ENCODE measurements at regions not wholly inside any gene's neighbourhood (a gene's known extent, or its start where the extent isn't known, plus 50 kb on each side); places are given as distances from the start of the nearest gene placed in this dataset.
A peak's percentile ranks its signal among the peaks of the same experiment; 100 is the strongest.

DNA sequence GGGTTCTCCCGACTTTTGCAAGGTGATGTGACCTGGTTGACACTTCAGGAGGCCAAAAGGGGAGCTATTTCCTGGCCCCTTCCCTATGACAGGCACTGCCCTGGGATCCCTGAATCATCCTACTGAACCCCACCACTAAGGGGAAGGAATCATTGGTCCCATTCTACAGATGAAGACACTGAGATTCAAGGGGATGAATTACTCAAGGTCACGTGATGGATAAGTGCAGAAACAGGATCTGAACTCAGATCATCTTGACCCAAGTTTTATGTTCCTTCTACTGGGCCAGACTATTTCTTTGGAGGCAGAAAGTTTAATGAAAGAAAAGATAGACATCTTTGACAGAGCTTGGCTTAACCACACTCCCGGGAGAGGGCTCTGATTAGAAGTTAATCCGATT is 258.7 kb downstream of the RRAGC start:
- no peak overlapping the region for H3K27ac Mint-ChIP-seq (ENCODE audit: unreplicated experiment)
- H3K4me3 Mint-ChIP-seq (ENCODE audit: unreplicated experiment), result no peak overlapping the region
- peaks cover 7% of the 10 kb centered on the region for H3K27me3 Mint-ChIP-seq (ENCODE audit: unreplicated experiment)
- TF ChIP-seq, protein P1, sequence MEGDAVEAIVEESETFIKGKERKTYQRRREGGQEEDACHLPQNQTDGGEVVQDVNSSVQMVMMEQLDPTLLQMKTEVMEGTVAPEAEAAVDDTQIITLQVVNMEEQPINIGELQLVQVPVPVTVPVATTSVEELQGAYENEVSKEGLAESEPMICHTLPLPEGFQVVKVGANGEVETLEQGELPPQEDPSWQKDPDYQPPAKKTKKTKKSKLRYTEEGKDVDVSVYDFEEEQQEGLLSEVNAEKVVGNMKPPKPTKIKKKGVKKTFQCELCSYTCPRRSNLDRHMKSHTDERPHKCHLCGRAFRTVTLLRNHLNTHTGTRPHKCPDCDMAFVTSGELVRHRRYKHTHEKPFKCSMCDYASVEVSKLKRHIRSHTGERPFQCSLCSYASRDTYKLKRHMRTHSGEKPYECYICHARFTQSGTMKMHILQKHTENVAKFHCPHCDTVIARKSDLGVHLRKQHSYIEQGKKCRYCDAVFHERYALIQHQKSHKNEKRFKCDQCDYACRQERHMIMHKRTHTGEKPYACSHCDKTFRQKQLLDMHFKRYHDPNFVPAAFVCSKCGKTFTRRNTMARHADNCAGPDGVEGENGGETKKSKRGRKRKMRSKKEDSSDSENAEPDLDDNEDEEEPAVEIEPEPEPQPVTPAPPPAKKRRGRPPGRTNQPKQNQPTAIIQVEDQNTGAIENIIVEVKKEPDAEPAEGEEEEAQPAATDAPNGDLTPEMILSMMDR (IDR thresholded peaks at IDR 0.05), result no peak
- no peaks in the 10 kb centered on the region for H3K9me3 Mint-ChIP-seq (ENCODE audit: unreplicated experiment)
- no peaks in the 10 kb centered on the region for H3K36me3 Mint-ChIP-seq (ENCODE audit: unreplicated experiment)
- peaks cover 5% of the 10 kb centered on the region for H3K4me1 Mint-ChIP-seq (ENCODE audit: unreplicated experiment)
- DNase-seq (ENCODE audit: extremely low spot score, unreplicated experiment), result no peak

DNA sequence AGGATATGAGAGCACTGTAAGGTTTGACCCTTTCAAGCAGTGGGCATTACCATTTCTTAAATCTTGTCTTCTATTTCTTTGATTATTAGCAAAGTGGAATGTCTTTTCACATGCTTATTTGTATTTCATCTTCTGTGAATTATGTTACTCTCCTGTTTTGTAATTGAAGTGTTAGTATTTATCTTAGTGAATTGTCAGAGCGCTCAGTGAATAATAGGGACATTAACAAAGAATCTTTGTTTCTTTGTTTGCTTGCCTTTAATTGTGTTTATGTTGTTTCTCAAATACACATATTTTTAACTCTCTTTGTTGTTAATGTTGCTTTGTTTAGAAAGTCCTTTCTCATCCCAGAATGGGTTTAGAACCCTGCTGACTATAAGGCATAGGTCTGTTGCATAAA is 259.3 kb downstream of the RRAGC start:
- DNase-seq (ENCODE audit: extremely low spot score, unreplicated experiment), result no peak
- Mint-ChIP-seq H3K27me3 (ENCODE audit: unreplicated experiment) (peaks cover 8% of the 10 kb centered on the region), H3K27ac (ENCODE audit: unreplicated experiment) (no peak overlapping the region), H3K4me1 (ENCODE audit: unreplicated experiment) (no peaks in the 10 kb centered on the region), H3K4me3 (ENCODE audit: unreplicated experiment) (no peak overlapping the region), H3K36me3 (ENCODE audit: unreplicated experiment) (no peaks in the 10 kb centered on the region), H3K9me3 (ENCODE audit: unreplicated experiment) (no peaks in the 10 kb centered on the region)
- TF ChIP-seq, protein P1 (IDR thresholded peaks at IDR 0.05), result no peak

DNA sequence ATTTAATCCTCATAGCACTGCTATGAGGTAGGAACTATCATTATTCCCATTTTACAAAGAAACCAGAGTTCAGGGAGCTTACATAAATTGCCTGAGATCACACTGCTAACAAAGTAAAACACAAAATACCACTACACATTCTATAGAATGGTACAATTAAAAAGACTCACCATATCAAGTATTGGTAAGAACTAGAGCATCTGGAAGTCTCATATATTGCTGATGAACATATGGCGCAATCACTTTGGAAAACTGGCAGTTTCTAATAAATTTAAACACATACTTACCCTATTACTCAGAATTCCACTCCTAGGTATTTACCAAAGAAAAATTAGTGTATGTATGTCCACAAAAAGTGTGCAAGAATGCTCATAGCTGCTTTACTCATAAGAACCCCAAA is 261.5 kb downstream of the RRAGC start:
- TF ChIP-seq, protein P1 (IDR thresholded peaks at IDR 0.05), result no peak
- H3K4me1 Mint-ChIP-seq (ENCODE audit: unreplicated experiment), result no peaks in the 10 kb centered on the region
- no peak for DNase-seq (ENCODE audit: extremely low spot score, unreplicated experiment)

DNA sequence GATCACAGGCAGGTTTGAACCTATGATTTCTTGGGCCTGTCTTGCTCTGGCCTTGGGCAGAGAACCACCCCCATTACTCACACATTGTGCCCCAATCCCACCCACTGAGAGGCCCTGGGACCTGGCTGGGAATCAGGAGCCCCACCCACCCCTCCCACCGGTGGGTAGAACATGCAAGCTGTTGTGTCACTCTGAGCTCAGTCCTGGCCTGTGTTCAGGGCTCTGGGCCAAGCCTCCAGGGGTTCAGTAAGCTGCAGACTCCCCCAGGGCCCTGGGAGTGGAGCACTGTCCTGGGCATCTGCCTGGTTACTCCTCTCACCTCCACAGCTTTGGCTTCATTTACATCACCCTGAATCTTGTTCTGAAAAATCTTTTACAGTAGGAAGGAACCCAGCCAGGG is 270.5 kb downstream of the RRAGC start:
- Mint-ChIP-seq H3K4me1 (ENCODE audit: unreplicated experiment) (peaks cover 46% of the 10 kb centered on the region), H3K27ac (ENCODE audit: unreplicated experiment) (peak overlapping the region; percentile 56), H3K27me3 (ENCODE audit: unreplicated experiment) (no peaks in the 10 kb centered on the region), H3K4me3 (ENCODE audit: unreplicated experiment) (no peak overlapping the region), H3K9me3 (ENCODE audit: unreplicated experiment) (no peaks in the 10 kb centered on the region), H3K36me3 (ENCODE audit: unreplicated experiment) (no peaks in the 10 kb centered on the region)
- no peak for DNase-seq (ENCODE audit: extremely low spot score, unreplicated experiment)
- TF ChIP-seq, protein P1 (IDR thresholded peaks at IDR 0.05), result no peak

More for the DNA sequence above, 261.5 kb downstream of the RRAGC start:
- Mint-ChIP-seq H3K4me3 (ENCODE audit: unreplicated experiment) (no peak overlapping the region), H3K27me3 (ENCODE audit: unreplicated experiment) (peaks cover 4% of the 10 kb centered on the region), H3K36me3 (ENCODE audit: unreplicated experiment) (no peaks in the 10 kb centered on the region), H3K27ac (ENCODE audit: unreplicated experiment) (no peak overlapping the region), H3K9me3 (ENCODE audit: unreplicated experiment) (peaks cover 7% of the 10 kb centered on the region)

DNA sequence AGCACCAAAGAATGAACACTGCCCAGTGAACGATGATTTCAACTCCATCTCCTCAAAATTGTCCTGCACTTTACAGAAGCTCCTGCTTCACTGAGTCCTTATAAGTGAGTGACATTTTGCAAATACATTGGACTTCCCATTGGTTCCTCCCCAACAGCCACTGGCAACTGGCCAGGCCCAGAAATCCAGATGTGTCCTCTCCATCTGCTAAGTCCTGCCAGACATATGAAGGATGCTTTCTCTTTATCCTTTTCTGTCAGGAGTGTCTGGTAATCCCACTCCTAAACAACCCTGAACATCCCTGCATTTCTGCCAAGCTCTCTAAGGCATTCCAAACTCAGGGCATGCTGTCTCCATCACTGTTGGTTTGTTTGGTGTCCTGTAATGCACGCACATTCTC is 271.8 kb downstream of the RRAGC start:
- TF ChIP-seq, protein P1 (IDR thresholded peaks at IDR 0.05), result no peak
- Mint-ChIP-seq H3K27me3 (ENCODE audit: unreplicated experiment) (no peaks in the 10 kb centered on the region), H3K4me3 (ENCODE audit: unreplicated experiment) (no peak overlapping the region), H3K4me1 (ENCODE audit: unreplicated experiment) (peaks cover 50% of the 10 kb centered on the region), H3K9me3 (ENCODE audit: unreplicated experiment) (no peaks in the 10 kb centered on the region), H3K27ac (ENCODE audit: unreplicated experiment) (no peak overlapping the region), H3K36me3 (ENCODE audit: unreplicated experiment) (no peaks in the 10 kb centered on the region)
- DNase-seq (ENCODE audit: extremely low spot score, unreplicated experiment), result no peak

Data from osteocyte (in vitro differentiated cells).